GM23338 (cell line): ENCODE measurements at regions not wholly inside any gene's neighbourhood (a gene's known extent, or its start where the extent isn't known, plus 50 kb on each side); places are given as distances from the start of the nearest gene placed in this dataset.

ENCODE experiments used
- CREB1 ChIP-seq: fragments of 250-450 bp; sonication (Bioruptor Pico); IDR thresholded peaks from 2 replicates; pipeline ENCODE4 v1.5.0; 2020; ENCODE audit warnings: low read depth, mild to moderate bottlenecking, moderate library complexity
- CTCF ChIP-seq, 2 experiments: fragments of 200-600 bp in 1 of 2; sonication (generic) in 1 of 2; conservative IDR thresholded peaks; 2 replicates each; pipeline versions ENCODE4 v1.5.1 to v1.6.1; 2016 to 2017; ENCODE audit warnings: antibody characterized with exemption in 2 of 2, low read depth in 2 of 2, mild to moderate bottlenecking in 2 of 2, moderate library complexity in 1 of 2
- EZH2 ChIP-seq: fragments of 200-600 bp; sonication (generic); IDR thresholded peaks from one replicate; pipeline ENCODE4 v1.8.0; 2017; ENCODE audit warnings: antibody characterized with exemption, mild to moderate bottlenecking, low read depth; ENCODE audit not compliant: unreplicated experiment
- POLR2AphosphoS5 ChIP-seq: IDR thresholded peaks from 2 replicates; pipeline ENCODE4 v1.6.1; 2016; ENCODE audit warnings: antibody characterized with exemption, low read depth

- TF ChIP-seq CTCF (conservative IDR thresholded peaks at IDR 0.05; ENCODE audit: low read depth in 2 of 2), result no peak
- TF ChIP-seq EZH2, result no peak
- TF ChIP-seq POLR2AphosphoS5, result no peak
- TF ChIP-seq CREB1 (CRISPR knock-in tag), result no peak
Measured at GRCh38 chr1:193755441-193755840, 569.0 kb upstream of the B3GALT2 start.
